Mucosa of gallbladder (tissue), 1 donor: ENCODE measurements at regions not wholly inside any gene's neighbourhood (a gene's known extent, or its start where the extent isn't known, plus 50 kb on each side); places are given as distances from the start of the nearest gene placed in this dataset.

Source experiments
- DNase-seq: peaks from one replicate; pipeline ENCODE4 v3.0.0-alpha.2; 2020; ENCODE audit warnings: low spot score
- donor health status: DM: no; HTN: no; CAD: no.

DNA sequence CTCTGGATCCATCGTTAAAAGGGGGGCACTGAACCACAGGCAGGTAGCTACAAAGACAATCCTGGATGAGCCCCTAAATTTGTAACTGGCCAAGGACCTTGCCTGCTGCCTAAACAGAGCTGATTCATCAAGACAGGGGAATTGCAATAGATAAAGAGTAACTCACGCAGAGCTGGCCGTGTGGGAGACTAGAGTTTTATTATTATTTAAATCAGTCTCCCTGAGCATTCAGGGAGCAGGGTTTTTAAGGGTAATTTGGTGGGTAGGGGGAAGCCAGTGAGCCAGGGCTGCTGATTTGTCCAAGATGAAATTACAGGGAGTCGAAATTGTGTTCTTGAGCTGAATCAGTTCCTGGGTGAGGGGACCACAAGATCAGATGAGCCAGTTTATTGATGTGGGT is 885.1 kb upstream of the CADM2 start:
- no peak for DNase-seq

DNA sequence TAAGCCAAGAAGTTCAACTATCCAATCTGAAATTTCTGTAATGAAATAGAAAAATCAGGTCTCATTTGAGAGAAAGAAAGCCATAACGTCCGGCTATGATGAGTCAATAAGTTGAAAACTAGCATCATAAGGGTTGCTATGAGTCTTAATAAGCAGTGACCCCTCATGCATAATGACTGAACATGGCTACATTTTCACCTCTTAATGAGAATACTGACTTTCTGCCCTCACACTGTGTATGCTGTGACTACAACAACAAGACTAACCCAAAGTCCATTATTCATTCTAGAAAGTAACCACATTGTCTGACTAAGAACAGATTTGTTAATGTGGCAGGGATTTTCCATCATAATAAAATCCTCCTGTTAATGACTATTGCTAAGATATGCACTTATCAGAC is 884.0 kb upstream of the CADM2 start:
- DNase-seq: no peak

GRCh38 chr3:84077479-84077878 is 881.3 kb upstream of the CADM2 start:
- DNase-seq: no peak

DNA sequence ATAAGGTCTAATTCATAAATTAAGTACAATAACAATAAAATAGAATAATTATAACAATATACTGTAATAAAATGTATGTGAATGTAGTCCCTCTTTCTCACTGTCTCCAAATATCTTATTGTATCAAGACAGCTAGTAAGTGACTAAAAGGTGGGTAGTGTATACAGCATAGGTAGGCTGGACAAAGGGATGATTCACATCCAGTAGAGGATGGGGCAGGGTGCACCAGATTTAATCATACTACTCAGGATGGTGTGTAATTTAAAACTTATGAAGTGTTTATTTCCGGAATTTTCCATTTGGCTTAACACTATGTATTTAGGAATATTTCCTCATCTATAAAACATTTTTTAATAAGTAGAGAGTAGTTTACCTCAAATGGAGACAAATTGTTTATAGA is 876.1 kb upstream of the CADM2 start:
- DNase-seq: no peak

DNA sequence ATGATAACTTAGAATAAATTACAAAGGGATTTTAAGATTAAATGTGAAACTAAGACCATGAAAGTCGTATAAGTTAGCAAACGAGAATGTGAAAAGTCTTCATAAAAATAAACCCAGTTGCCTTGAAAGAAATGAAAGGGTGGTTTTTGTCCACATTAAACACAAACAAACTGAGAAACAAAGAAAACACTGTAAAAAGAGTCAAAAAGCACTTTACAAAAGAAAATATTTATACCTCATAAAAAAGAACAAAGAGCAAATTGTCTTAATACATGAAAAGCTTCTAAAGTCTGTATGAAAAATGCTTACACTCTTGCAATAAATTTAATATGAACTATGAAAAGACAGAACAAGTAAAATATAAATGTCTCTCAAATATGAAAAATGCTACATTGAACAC is 865.9 kb upstream of the CADM2 start:
- DNase-seq: no peak

DNA sequence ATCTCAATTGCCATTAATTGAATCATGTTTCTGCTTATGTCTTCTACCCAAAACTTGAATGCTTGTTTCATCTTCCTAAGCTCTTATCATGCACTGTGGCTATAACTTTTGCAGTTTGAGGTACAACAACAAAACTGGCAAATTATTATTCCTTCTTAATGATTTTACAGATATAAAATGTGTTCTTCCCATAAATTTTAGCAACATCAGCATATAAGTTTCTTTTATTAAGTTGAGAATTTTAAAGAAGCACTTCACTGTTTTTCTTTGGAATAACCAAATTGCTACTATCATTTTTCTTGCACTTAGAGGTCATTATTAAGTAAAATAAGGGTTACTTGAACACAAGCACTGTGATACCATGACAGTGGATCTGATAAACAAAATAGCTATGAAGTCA is 862.6 kb upstream of the CADM2 start:
- DNase-seq: no peak

DNA sequence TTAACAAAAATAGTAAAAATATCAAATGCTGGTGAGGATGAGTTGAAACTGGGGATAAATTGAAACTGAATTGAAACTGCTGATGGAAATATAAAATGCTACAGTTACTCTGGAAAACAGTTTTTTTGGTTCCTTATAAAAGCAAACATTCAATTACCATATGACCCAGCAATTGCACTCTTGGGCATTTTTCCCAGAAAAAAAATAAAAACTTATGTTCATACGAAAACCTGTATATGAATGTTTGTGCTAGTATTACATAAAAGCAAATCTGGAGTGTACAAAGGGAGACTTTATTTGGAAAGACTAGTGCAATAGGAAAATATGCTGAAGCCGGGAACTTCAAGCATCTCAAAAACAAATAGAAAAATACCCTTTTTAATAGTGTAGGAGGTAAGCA is 857.9 kb upstream of the CADM2 start:
- no peak for DNase-seq

DNA sequence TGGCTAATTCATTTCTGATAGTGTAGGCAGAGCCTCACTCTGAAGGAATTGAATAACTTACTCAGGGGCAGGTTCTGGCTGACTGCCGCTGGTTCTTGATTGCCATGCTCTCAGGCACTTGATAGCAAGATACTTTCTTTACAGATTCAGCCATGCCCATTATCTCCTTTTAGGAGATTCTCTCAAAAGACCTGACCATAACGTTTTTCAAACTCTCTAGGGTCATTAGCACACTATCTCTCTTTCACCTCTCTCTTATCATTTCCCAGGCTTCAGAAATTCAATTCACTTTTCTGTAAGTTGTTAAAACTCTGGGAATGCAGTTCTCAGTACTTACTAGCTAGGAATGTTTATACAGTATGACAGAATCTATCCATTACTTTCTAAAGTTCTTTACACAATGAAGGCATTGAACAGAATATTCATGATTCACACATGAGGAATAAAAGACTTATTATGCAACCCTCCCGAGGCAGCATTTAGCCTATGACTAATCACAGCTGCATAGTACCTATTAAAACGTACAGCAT is 850.3 kb upstream of the CADM2 start:
- DNase-seq: no peak

DNA sequence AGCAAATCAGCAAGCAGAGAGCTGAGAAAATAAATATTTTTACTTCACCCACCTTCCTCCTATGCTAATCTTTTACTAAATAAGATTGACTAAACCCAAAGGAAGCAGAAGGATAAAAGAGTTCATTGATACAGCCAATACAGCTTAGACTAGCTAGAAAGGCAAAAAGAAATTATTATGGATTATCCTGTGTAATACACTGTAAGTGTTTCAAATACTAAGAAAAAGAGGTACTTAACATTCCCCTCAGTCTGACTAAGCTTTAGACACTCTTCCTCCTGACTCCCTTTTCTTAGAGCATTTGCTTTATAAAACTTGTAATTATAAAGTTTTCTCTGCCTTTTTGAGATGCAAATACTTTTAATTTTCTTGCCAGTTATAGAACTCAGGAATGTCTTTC is 848.9 kb upstream of the CADM2 start:
- no peak for DNase-seq

DNA sequence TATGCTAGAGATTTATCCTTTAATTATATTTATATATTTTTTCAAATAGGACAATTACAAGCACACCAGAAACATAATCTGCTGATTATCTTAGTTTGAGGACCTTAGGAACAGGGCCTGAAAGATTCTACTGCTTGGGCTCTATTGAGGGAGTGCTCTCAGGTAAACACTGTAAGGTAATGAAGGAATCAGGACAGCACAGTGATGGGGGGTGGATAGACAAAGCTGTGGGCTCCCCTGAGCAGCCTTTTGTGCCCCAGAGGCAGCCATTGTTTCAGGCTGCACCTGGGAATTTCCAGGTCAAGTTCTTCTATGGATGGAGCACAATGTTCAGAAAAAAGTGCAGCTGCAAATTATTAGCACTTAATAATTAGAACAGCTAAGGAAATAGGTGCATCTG is 848.0 kb upstream of the CADM2 start:
- DNase-seq: no peak

DNA sequence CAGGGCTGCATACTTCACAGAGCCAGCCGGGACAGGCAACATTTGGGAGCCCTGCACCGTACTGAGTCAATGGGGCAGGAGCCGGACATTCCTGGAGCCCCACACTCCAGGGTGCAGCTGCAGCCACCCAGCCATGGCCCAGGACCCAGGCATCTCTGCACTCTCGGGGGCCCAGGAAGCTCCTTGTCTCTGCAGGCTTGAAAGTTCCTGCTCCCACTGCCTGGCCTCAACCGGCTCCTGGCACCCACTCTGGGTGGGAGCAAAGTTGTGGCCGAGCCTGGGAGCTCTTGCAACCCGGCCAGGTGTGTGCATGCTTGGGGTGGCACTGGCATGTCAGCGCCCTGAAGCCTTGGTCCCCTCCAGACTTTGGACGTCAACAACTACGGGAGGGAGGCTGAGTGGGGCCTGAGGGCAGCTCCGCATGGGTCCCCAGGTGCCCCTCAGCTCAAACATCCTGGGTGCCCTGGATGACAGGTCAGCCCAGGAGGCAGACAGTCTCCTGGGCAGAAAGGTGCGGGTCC is 833.5 kb upstream of the CADM2 start:
- DNase-seq: no peak

DNA sequence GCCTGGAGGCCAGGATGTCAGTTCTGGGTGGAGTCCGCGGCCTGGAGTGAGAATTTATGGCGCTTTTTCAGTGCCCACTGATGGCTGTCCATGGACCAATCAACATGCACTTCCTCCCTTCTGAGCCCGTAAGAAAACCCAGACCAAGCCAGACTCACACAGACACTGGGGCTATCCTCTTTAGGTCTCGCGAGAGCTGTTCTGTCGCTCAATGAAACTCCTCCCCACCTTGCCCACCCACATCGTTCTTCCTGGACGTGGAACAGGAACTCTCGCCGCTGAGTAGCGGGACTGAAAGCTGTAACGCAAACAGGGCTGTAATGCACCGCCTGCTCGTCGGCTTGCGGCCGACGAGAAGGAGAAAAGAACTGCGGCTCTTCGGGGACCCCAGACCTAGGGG is 833.0 kb upstream of the CADM2 start:
- no peak for DNase-seq

- no peak for DNase-seq
Observed at GRCh38 chr3:84126160-84126559, 832.6 kb upstream of the CADM2 start.

GRCh38 chr3:84128024-84128423 is 830.8 kb upstream of the CADM2 start:
- no peak for DNase-seq

GRCh38 chr3:84136425-84136824 is 822.4 kb upstream of the CADM2 start:
- no peak for DNase-seq

DNA sequence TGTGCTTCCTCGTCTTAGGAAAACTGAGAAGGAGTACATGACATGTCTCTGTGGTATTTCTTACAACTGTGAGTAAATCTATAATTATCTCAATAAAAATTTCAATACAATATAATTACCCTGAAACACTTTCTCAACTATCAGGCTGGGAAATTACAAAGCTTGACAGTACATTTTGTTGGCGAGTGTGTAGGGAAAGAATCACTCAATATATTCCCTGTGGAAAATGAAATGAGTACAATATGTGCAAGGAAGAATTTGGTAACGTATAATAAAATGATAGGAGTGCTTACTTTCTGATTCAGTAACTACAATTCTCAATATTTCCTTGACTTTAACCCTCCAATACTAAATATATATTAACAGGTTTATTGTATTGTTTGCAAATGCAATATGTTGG is 818.2 kb upstream of the CADM2 start:
- DNase-seq: no peak

DNA sequence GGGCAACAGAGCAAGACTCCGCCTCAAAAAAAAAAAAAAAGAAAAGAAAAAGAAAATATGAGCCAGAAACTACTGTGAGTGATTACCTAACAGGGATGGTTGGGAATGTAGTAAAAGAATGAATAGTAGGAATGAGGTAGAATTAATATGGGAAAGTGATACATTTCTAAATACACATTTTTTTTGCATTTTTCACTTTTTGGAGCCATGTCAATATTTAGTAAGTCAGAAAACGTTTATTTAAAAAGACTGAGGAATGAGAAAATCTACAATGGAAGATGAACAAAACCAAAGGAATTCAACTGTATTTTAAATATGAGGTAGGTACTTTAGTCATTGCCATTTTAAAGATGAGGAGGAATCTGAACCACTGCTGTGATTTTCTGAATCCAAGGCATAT is 817.2 kb upstream of the CADM2 start:
- DNase-seq: no peak

- DNase-seq: no peak
Observed at GRCh38 chr3:84165328-84165727, 793.5 kb upstream of the CADM2 start.

DNA sequence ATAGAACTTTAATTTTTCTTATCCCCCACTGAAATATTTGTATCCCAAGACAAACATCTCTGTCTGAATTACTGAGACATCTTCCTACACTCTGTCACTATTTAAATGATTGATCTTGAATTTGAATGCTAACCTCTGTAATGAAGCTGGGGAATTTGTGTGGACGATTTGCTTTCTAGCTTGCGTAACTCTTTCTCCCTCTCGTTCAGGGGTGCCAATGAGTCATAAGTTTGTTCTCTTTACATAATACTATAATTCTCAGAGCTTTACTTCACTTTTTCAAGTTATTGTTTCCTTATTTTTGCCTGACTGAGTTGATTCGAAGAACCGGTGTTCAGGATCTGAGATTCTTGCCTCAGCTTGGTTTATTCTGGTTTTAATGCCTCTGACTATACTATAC is 783.3 kb upstream of the CADM2 start:
- DNase-seq: no peak

DNA sequence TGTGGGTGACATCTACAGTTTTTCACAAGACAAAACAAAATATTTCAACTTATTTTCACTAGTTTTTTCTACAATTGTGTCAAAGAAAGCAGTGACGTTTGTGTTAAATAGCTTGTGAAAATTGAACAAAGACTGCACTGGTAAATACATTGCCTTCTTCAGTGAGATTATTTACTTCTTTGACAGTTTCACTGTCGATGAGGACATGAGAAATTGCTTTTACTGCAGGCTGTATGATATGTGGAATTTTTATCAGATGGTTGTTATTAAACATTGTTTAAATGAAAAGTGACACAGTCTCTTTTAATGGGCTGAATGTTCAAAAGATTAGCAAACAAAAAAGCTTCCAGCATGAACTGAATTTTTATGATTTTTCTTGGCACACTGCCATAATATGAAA is 773.9 kb upstream of the CADM2 start:
- no peak for DNase-seq

- DNase-seq: no peak
Observed at GRCh38 chr3:84194029-84194428, 764.8 kb upstream of the CADM2 start.

GRCh38 chr3:84209474-84209873 is 749.3 kb upstream of the CADM2 start:
- no peak for DNase-seq

DNA sequence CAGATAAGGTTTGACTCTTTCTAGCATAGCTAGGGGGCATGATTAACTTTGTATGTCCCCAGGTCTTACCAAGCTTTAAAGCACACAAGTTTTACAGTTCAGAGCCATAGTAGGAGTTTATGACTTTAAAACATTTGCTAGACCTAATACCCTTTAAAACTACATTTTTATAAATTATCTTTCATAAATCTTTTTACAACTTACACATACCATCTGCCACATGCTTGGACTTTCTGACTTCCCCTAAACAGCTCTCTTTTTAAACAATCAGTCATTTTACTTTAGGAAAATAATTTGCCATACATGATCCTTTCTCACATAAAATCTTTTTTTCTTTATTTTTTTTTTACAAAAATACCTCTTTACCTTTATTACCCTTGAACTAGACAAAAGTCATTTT is 735.3 kb upstream of the CADM2 start:
- DNase-seq: no peak

- no peak for DNase-seq
Observed at GRCh38 chr3:84224262-84224661, 734.5 kb upstream of the CADM2 start.

DNA sequence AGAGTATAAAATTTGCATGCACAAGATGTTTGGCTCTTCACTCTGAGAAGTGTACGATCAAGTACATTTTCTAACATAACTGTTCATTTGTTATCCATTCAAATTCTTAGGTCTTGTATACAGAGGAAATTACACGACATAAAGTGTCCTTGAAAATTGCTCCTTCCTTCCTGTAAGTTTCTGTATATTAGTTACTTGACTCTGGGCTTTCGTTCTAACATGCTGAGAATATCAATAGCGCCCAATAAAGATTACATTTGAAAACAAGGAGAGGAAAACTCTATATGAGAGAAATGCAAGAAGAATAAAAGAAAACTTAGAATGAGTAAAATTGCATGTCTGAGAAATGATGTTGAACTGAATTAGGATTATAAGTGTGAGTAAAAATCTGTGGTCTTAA is 722.5 kb upstream of the CADM2 start:
- no peak for DNase-seq
